Activated T-cell treated with anti-CD3 and anti-CD28 coated beads for 1 hour (primary cell): ENCODE measurements at regions not wholly inside any gene's neighbourhood (a gene's known extent, or its start where the extent isn't known, plus 50 kb on each side); places are given as distances from the start of the nearest gene placed in this dataset.

Source experiments
- DNase-seq: peaks from one replicate; pipeline ENCODE4 v3.0.0-alpha.2; 2020; ENCODE audit warnings: low read depth

- no peak for DNase-seq
Observed at GRCh38 chr3:193850084-193850619, 257.1 kb downstream of the OPA1 start.

GRCh38 chr3:193851428-193851847, 258.4 kb downstream of the OPA1 start:
- DNase-seq: no peak

DNA sequence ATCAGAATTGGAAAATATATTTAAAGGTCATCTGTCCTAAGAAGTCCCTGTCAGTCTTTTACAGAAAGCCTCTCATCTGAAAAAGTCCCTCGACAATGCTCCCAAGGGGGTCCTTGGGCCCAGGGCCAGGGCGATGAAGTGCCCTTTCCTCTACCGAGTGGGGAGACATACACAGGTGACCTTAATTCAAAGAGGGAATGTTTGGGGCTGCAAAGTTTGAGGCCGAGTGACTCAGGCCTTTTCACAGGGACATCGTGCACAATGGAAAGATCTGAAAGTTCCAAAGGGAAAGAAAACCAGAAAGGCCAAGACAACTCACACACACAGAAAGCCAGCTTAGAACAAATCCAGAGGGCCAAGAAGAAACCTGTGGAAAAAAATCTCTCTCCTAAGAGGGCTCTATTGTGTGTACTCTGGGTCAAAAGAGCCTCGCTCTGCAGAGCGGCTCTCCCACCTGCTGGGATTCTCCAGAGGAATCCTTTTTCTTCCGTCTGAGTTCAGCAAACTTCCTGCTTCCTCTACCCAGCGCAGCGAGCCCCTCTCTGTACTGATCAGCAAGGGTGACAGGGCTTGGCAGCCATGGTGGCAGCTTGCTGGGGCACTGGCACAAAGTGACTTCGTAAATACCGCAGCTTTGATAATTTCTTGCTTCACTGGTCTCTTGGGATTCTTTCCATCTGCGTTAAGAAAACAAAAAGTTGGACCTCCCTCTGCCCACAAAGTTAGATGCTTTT, 259.1 kb downstream of the OPA1 start:
- DNase-seq: no peak

- no peak for DNase-seq
Observed at GRCh38 chr3:193852901-193853300, 259.9 kb downstream of the OPA1 start.

- DNase-seq: no peak
Observed at GRCh38 chr3:193853511-193854219, 260.7 kb downstream of the OPA1 start.

- no peak for DNase-seq
Observed at GRCh38 chr3:193857996-193858395, 265.0 kb downstream of the OPA1 start.

GRCh38 chr3:193859195-193859594, 266.2 kb downstream of the OPA1 start:
- no peak for DNase-seq

GRCh38 chr3:193861012-193861411, 268.0 kb downstream of the OPA1 start:
- DNase-seq: no peak

DNA sequence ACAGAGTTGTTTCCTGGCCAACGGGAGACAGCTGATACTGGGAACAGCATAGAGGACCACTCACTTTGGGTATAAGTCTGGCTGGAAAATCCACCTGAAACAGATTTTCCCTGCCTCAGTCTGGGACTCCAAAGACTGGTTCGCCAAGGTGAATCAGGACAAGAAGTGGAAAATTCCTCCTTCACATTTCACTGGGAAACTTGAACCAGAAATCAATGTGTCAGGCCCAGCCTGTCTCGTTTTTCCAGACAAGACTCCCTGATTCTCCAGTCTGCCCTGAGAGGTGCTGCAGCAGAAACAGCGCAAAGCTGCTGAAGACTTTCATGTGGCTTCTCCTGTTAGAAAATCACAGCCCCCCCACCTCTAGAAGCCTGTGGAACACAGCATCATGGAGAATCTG, 269.8 kb downstream of the OPA1 start:
- no peak for DNase-seq

- DNase-seq: no peak
Observed at GRCh38 chr3:193863657-193864357, 270.8 kb downstream of the OPA1 start.

- DNase-seq: no peak
Observed at GRCh38 chr3:193865339-193865738, 270.6 kb upstream of the HES1 start.

- no peak for DNase-seq
Observed at GRCh38 chr3:193865896-193866480, 270.0 kb upstream of the HES1 start.

DNA sequence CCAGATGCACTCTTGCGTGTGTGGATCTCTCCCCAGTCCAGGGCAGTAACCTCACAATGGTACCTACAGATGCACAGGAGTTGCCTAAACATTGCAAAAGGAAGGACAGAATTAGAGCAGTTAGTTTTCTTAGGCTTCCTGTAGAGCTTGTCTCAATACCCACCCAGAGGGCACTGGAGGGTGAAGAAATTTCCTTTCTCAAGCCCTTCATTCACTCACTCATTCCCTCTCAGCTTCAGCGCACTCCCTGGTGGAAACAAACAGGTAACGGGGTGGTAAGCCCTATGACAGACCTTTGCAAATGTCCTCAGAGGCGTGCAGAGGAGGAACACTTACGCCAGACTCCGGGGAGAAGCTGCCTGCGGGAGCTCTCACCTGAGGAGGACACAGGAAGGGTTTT, 267.4 kb upstream of the HES1 start:
- no peak for DNase-seq

DNA sequence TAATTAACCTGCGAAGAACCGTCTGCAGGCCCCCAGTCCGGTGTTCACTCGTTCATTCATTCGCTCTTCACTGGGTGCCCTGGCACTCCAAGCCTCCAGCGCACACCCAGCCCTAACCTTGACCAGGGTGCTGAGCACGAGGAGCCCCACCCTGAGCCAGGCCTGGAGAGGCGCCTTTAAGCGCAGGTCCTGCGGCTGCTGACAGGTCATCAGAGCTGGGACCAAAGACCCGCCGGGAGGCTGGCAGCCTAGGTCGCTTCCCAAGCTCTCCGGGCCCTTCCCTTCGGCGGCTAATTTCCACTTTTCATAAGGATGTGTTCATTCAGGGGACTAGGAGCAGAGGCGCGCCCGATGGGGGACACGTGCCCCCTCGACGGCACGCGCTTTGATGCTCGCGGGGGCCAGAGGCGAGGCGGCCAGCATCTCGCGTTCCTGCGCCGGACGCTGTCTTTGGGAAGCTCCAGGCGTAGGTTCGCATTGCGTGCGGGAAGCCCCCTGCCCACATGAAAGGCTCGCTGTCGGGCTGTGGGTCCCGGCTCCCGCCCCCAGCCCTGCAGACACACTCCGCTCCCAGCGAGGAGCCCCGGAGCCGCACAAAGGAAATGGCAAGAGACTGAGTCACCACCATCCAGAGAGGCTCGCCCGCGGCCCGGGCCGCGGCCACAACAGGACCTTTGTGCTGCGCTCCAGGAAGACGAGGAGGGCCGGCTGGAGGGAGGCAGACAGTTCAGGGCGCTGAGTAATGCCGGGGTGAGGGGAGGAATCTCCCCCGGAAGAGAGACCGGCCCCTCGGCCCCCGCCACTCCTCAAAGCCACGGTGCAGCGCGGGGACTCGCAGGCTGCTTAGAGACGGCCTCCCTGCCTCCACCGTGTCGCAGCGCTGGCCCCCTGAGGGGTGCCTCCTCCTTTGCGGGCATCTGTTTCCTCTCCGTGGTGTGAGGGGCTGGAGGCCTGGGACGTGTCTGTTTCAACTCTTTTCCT, 266.4 kb upstream of the HES1 start:
- DNase-seq: no peak

DNA sequence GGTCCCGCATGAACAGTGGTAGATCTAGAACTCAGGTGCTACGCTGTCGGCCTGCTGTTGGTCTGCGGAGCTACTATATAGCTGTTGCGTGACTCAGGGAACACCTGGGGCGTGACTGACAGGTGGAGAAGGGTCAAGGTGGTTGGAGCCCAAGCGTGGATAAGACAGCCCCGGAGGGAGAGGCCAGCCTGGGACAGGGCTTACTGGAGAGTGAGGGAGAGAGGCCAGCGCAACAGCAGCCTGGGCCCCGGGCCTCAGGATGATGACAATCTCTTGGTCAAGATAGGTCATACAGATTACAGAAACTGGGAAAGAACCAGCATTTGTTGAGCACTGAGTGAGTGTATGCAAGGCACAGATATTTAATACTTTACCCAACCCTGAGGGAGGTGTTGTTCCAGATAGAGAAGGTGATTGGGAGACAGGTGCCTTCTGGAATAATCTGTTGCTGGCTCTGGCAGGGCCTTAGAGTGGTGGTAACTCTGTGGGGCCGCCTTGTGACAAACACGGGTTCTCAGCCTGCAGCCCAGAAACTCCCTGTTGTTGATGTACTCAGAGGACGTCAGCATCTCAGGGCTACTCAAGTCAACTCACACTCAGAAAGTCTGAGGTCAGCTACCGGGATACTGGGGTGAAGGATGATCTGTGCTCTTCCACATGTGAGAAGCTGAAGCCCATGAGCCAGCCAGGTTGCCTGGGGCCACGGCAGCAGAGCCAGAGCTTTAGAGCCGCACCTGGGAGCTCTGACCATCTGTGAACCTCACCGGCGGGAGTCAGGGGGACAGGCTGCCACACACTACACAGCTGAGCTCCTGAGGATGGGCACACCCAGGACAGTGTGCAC, 265.4 kb upstream of the HES1 start:
- DNase-seq: no peak

- no peak for DNase-seq
Observed at GRCh38 chr3:193871220-193871485, 264.8 kb upstream of the HES1 start.

DNA sequence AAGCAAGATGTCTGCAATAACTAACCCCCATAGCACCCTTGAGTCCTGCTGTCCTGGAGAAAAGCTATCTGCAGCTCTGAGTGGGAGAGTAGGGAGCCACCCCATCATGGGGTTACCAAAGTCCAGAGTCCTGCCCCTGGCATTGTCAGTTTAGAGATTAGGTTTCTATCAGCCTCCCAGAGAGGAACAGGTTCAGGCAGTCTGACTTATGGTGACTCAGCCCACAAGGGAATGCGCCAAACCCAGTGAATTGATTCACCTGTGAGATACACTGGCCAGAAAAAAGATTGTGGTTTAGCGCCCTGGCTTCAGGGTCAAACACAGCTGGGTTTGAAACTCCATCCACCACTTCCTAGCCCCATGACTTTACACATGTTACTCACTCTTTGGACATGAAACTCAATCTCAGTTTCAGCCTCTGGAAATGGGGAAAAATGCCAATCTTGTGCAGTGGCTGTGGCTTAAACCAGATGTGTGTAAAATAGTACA, 263.6 kb upstream of the HES1 start:
- DNase-seq: no peak

DNA sequence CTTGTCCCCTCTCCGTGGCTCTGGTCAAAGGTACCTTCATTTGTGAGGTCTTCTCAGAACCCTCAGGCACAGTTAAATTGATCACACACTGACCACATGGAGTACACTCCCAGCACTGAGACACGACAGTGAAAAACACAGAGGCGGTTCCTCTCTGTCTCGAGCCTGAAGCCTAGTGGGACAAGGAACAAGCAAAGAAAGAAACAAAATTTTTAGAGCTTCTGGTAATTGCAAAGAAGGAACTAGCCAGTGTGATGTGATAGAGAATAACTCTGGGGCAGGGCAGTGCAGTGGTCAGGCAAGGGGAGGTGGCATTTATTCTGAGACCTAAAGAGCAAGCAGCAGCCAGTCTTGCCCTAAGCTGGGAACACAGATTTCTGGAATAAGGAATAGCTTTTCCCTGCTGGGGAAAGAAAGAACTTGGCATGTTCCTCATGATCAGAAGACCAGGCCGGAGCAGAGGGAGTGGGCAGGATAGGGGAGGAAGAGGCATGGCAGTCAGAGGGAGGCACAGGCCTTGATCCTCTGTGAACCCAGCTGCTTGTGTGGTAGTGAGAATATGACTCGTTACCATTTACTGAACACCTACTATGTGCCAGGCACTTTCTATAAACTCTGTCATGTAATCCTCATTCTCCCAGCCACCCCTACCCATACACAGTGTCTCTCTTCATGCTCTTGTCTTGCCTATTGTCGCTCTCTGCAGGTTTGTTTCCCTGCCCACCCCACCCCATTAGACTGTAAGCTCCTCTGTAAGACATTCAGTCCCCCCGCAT, 262.3 kb upstream of the HES1 start:
- DNase-seq: no peak

- no peak for DNase-seq
Observed at GRCh38 chr3:193874512-193874911, 261.4 kb upstream of the HES1 start.
